ENCODE measurements at regions not wholly inside any gene's neighbourhood (a gene's known extent, or its start where the extent isn't known, plus 50 kb on each side); places are given as distances from the start of the nearest gene placed in this dataset.

DNA sequence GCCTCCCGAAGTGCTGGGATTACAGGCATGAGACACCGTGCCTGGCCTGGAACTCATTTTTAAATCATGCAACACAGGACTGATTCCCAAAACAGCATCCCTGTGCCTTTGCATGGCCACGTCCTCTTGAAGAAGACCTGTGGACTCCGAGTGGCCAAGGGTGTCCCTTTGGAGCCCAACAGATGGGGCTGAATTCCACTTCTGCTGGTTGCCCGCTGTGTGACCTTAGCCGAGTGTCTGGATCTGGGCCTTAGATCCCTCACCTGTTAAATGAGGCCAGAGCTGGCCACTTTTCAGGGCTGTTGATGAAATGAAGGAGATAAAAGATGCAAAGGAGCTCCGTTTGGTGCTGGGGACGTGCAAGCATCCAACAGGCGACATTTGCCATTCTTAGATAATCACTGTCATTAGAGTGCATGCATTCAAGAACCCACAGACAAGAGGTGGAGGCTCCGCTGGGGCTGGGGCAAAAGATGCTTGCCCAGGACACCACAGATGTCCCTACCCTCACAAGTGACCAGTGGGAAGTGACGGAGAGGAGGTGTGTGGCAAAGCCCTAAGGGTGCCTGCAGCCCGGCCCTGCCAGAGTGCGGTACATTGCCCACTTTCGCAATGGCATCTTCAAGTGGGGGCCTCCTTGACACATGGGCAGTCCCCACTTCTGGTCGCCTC, 354.1 kb upstream of the TNRC6C start (continued):
- TF ChIP-seq ZNF263 (CRISPR knock-in tag; IDR thresholded peaks at IDR 0.05; ENCODE audit: borderline replicate concordance) (no peak), BRD9 (IDR thresholded peaks at IDR 0.05; ENCODE audit: low read depth, partially characterized antibody) (no peak), HNRNPLL (IDR thresholded peaks at IDR 0.05; ENCODE audit: low read depth, low read length, poor library complexity, severe bottlenecking) (no peak), CBX5 (IDR thresholded peaks at IDR 0.05; ENCODE audit: borderline replicate concordance, low read depth) (no peak), KLF13 (tag; IDR thresholded peaks at IDR 0.05; ENCODE audit: borderline replicate concordance, low read depth) (no peak), ZNF780A (CRISPR knock-in tag; IDR thresholded peaks at IDR 0.05) (no peak)

DNA sequence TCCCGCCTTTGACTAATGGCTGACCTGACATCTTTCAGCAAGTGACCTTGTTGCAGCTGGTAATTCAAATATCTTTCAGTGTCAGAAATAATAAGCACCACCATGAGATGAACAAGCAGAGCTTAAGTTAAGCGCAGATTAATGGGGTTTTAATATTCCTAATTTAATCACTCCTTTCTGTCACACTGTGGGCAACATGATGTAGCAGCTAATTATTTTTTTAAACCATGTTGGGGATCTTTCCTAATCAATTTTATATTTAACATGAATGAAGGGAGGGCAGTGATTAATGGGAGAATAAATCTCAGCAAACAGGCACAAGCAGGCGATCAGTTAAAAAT, 353.6 kb upstream of the TNRC6C start:
- no peaks in the 10 kb centered on the region for H3K36me3 ChIP-seq (ENCODE audit: control insufficient read depth, insufficient read depth, low read length)
- no peak overlapping the region for H3K9ac ChIP-seq (ENCODE audit: insufficient read depth in 1 of 2, low read depth in 2 of 2, low read length in 2 of 2)
- DNase-seq (ENCODE audit: extremely low read depth in 1 of 4, low spot score in 3 of 4) (no peak), ATAC-seq (no peak), FAIRE-seq (no peak)
- ChIA-PET CTCF (ENCODE audit: low intra/inter-chr PET ratio) (no interaction called here), POLR2A (no interaction called here)
- H3K4me2 ChIP-seq (ENCODE audit: insufficient read depth, low read length), result no peak overlapping the region
- intact Hi-C loops (cut with micrococcal nuclease), result no loop called here
- H3K27ac ChIP-seq (ENCODE audit: extremely low read depth, low read depth, low read length), result no peak overlapping the region
- in situ Hi-C loops (cut with MboI), result no loop called here
- H3K4me3 ChIP-seq, result no peak overlapping the region
- 16% methylated on average over 3 of the region's 3 CpGs for WGBS (ENCODE audit: insufficient coverage, low coverage, missing lambda C conversion rate)
- no peaks in the 10 kb centered on the region for H3K9me3 ChIP-seq (replicated peaks; ENCODE audit: control insufficient read depth, insufficient read depth, low read depth, low read length)
- peaks cover 3% of the 10 kb centered on the region for H3K9me1 ChIP-seq (ENCODE audit: control insufficient read depth, insufficient read depth, low read length)
- BruUV-seq (replicated peaks), result no TSS peak
- peaks cover 0 to 5% of the 10 kb centered on the region in 2 experiments; a peak in 1 of 5 replicates for H3K4me1 ChIP-seq (replicated peaks in 1 of 2; ENCODE audit: control insufficient read depth in 2 of 2, insufficient read depth in 2 of 2, low read length in 2 of 2)
- H3K79me2 ChIP-seq (ENCODE audit: control insufficient read depth, insufficient read depth, low read length), result no peaks in the 10 kb centered on the region
- H2AFZ ChIP-seq (ENCODE audit: low read depth, low read length), result no peak overlapping the region
- peaks cover 56 to 84% of the 10 kb centered on the region in 2 experiments for H3K27me3 ChIP-seq (ENCODE audit: control insufficient read depth in 2 of 2, insufficient read depth in 2 of 2, low read length in 2 of 2)
- H4K20me1 ChIP-seq (replicated peaks; ENCODE audit: control insufficient read depth, insufficient read depth, low read length), result peaks cover 3% of the 10 kb centered on the region
- TF ChIP-seq CBFB (CRISPR knock-in tag; IDR thresholded peaks at IDR 0.05) (no peak), TAF1 (IDR thresholded peaks at IDR 0.05; ENCODE audit: control insufficient read depth, extremely low read depth, insufficient read depth, low read length, severe bottlenecking) (no peak), WHSC1 (IDR thresholded peaks at IDR 0.05; ENCODE audit: low read length) (no peak), CEBPB (tag; IDR thresholded peaks at IDR 0.05) (no peak), TFAM (CRISPR knock-in tag; conservative IDR thresholded peaks at IDR 0.05) (no peak), ESRRA (IDR thresholded peaks at IDR 0.05; ENCODE audit: borderline replicate concordance, low read depth) (no peak)
- TF ChIP-seq, protein P1, sequence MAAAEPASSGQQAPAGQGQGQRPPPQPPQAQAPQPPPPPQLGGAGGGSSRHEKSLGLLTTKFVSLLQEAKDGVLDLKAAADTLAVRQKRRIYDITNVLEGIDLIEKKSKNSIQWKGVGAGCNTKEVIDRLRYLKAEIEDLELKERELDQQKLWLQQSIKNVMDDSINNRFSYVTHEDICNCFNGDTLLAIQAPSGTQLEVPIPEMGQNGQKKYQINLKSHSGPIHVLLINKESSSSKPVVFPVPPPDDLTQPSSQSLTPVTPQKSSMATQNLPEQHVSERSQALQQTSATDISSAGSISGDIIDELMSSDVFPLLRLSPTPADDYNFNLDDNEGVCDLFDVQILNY (CRISPR knock-in tag; IDR thresholded peaks at IDR 0.05), result no peak
- TF ChIP-seq, protein P2, sequence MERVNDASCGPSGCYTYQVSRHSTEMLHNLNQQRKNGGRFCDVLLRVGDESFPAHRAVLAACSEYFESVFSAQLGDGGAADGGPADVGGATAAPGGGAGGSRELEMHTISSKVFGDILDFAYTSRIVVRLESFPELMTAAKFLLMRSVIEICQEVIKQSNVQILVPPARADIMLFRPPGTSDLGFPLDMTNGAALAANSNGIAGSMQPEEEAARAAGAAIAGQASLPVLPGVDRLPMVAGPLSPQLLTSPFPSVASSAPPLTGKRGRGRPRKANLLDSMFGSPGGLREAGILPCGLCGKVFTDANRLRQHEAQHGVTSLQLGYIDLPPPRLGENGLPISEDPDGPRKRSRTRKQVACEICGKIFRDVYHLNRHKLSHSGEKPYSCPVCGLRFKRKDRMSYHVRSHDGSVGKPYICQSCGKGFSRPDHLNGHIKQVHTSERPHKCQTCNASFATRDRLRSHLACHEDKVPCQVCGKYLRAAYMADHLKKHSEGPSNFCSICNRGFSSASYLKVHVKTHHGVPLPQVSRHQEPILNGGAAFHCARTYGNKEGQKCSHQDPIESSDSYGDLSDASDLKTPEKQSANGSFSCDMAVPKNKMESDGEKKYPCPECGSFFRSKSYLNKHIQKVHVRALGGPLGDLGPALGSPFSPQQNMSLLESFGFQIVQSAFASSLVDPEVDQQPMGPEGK (CRISPR knock-in tag; IDR thresholded peaks at IDR 0.05; ENCODE audit: borderline replicate concordance), result no peak
- TF ChIP-seq, protein P3, sequence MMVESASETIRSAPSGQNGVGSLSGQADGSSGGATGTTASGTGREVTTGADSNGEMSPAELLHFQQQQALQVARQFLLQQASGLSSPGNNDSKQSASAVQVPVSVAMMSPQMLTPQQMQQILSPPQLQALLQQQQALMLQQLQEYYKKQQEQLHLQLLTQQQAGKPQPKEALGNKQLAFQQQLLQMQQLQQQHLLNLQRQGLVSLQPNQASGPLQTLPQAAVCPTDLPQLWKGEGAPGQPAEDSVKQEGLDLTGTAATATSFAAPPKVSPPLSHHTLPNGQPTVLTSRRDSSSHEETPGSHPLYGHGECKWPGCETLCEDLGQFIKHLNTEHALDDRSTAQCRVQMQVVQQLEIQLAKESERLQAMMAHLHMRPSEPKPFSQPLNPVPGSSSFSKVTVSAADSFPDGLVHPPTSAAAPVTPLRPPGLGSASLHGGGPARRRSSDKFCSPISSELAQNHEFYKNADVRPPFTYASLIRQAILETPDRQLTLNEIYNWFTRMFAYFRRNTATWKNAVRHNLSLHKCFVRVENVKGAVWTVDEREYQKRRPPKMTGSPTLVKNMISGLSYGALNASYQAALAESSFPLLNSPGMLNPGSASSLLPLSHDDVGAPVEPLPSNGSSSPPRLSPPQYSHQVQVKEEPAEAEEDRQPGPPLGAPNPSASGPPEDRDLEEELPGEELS (CRISPR knock-in tag; IDR thresholded peaks at IDR 0.05; ENCODE audit: borderline replicate concordance), result no peak
